Left hindlimb (tissue), 1 donor: ENCODE measurements at regions not wholly inside any gene's neighbourhood (a gene's known extent, or its start where the extent isn't known, plus 50 kb on each side); places are given as distances from the start of the nearest gene placed in this dataset.
"Not testable (repeated sequence)": the region's sequence is repeated elsewhere in the genome, so short reads cannot be mapped to it uniquely, and the experiment has no call there.

Experiments
- DNase-seq: peaks from one replicate; pipeline ENCODE4 v3.0.0-alpha.2; 2018

DNA sequence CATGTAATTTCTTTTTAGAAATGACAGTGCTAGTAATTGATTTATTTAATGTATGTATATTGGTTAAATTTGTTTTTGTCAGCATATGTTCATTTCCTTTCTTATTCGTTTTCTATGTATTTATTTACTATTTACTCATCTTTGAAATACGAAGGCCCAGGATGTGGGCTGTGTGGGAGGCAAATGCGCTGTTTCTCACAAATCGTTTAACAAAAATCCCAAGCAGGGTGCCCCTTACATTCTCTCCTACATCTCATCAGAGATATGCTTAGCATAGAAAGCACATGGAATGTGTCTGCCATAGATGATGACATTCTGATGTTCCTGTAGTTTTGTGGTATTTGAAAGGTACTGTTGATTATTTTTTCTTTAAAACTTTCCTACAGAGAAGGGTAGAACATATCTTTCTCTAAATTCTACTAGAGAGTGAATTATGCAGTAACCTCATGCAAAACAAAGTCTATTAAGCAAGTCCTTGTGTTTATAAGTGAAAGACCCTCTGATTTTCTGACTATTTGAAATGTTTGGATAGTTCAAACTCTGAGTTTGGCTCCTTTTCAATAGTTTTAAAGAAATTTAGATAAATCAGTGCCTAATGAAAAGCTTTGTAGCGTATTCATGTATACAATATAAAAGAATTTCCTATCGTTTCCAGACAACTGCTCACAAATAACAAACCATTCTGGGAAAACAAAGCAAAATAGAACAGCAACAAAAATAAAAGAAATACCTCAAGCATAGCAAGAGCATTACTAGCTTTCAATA is 111.1 kb upstream of the VGLL3 start:
- DNase-seq, result no peak

DNA sequence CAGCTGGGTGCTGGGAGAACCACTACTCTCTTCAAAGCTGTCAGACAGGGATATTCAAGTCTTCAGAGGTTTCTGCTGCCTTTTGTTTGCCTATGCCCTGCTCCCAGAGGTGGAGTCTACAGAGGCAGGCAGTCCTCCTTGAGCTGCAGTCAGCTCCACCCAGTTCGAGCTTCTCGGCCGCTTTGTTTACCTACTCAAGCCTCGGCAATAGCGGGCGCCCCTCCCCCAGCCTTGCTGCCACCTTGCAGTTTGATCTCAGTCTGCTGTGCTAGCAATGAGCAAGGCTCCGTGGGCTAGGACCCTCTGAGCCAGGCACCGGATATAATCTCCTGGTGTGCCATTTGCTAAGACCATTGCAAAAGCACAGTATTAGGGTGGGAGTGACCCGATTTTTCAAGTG is 106.8 kb upstream of the VGLL3 start:
- DNase-seq, result not testable (repeated sequence)

DNA sequence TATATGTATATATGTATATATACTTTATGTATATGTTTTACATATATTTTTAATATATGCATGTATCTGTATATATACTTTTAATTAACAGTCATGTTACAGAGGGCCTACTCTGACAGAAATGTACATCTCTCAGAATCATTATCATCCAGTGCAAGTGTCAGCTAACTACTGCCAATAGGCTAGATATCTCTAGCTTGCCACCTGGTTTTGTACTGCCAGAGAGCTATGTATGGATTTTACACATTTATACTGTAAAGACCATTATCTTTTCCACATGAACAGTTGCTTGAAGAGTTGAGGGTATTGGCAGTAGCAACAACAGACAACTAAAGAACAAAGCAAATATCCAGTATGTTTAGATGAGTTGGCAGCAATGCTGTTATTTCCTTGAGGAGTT is 99.7 kb upstream of the VGLL3 start:
- DNase-seq, result no peak

DNA sequence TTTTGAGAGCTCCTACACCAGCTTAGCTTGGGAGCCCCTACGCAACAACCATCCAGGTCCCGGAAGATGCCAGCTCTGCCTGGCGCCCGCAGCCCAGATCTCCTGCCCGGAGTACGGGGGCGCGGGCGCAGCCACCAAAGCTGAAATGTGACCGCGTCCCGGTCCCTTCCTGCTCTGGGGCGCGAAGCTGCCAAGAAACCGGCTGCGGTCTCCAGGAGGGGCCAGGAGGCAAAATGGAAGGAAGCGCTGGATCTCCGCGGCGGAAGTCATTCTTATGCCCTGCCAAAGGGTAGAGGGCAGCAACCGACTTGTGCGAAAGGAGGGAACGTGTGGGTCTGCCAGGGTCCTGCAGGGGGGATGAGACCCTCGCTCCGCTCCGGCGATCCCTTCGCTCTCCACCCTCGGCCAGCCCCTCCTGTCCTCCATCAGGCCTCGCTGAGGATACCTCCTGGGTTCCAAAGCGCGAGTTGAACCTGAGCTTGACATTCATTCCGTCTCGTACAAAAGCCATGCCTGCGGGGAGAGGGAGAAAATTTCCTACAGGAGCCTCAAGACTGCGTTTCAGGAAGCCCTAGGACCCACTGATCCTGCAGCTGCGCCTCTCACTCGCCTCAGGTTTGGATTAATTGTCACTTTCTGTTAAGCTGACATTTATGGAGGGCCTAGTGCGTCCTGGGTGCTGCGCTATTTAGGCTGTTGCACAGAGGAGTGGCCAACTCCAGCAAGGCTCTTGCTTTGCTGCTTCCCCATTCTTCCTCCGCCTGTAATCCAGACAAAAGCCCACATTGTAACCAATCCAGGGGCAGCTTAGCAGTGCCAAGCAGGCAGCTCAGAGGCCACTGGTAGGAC is 98.3 kb upstream of the VGLL3 start:
- peak; percentile 83 for DNase-seq

DNA sequence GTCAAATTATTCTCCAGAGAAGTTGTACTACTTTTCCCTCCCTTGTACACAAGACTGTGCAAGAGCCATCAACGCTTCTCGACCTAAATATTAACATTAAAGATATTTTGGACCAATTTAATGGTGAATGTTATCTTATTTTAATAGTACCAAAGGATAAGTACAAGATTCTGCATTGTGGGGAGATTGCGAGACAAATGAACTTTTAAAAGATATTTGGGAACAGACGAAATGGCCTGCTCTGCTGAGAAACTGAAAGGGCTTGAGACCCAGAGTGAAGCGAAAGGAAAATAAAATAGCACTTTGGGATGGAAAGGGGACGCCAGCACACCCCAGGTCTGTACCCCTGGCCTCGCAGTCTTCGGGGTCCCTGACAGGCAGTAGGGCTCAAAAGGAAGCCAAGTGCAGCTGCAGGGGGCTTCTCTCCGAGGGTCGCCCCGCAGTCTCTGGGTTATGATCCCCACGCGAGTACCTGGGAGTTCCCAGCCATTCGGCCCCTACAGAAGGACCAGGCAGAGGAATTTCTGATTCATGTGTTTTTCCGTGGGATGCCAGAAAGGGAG is 97.6 kb upstream of the VGLL3 start:
- DNase-seq, result no peak

DNA sequence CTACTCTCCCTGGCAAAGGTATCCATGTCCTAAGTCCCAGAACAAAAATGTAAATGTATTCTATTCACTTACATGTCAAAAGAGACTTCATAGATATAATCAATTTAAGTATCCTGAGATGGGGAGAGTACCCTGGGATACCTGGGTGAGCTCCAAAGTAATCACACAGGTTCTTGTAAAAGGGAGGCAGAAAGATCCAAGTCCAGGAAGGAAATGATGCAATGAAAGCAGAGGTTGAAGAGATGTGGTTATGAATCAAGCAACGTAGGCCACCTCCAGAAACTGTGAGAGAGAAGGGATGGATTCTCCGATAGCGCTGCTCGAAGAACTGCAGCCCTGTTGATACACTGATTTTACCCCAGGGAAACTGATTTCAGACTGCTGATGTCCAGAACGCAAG is 93.9 kb upstream of the VGLL3 start:
- no peak for DNase-seq

DNA sequence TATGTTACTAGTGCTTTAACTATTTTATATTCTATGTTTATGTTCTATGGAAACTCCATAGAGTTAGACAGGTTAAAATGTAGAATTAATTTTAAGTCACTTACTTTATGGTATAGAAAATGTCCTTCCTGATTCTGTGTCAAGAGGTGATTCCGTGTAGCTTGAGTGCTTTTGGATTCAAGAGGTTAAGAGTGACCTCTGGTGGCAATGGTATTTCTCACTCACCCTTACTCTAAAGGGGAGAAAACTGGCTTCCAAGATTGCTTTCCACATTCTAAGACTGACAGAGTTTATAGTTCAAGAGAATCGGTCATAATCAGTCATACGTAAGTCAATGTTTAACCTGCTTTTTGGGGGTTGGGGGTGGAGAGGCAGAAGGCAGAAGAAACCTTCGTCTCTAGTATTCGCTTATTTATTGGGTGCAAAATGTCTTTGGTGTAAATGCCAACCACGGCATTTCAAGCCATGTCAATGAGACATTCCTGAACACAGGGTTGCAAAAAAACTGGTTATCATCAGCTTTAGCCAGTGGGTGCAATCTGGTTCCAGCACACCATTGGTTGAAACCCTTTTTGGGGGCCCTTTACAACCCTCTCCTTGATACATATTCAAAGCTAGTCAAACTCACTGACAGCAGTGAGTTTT is 92.0 kb upstream of the VGLL3 start:
- no peak for DNase-seq

DNA sequence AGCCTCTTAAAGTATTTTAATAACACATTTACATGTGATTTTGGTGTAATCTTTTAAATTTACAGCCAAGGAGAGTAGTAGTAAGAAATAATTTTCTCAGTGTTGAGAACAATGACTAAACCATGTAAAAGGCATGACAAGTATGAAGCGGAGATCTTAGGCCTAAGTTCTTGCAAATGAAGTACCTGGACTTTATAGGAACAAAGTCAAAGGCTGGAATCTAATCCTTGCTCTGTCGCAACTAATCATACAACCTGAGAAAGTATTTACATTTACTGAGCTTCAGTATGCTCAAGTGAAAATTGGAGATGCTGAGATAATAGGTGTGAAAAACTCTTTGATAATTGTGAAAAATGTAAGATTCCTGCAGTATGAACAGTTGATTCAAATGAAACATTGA is 86.4 kb upstream of the VGLL3 start:
- no peak for DNase-seq

DNA sequence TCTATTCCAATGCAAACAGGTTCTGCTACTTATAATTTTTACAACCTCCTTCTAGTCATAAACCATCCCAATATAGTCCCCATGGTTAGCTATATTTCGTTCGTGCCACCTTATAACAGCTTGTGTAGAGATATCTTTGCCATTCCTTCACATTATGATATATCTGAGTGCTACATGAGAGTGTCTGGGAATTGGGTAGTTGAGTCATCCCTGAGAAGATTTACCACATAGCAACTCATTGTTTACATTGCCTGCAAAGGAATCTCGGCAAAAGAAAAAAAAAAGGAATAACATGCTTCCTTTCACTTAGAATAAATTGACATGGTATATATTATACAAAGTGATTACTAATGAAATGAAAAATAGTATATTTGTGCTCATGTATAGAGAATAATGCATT is 86.0 kb upstream of the VGLL3 start:
- no peak for DNase-seq

DNA sequence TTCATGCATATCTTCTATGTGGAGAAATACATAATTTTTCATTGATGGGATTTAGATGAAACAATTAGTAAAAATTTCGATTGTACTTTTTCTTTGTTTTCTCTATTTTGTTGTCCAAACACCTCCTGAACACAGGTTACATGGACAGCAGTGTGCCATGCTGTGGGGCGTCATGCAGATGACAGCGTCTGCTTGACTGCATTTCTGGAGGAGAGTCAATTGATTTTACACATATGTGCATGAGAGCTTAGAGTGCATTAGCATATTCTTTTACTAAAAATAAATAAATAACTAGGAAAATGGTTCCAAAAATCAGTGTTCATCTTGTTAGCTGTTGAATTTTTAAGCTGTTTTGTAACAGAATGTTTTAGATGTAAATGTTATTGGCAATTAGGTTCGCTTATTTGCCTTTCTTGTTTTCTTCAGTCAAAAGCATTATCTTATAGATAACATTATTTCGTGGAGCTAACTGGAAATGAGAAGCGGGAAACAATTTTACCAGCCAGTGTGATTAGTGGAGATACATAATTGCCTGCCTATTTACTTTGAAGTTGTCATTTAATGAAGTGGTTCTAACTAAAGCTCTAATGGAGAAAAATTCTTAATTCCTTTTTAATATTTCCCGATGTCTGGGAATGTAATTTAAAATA is 82.7 kb upstream of the VGLL3 start:
- DNase-seq, result no peak

DNA sequence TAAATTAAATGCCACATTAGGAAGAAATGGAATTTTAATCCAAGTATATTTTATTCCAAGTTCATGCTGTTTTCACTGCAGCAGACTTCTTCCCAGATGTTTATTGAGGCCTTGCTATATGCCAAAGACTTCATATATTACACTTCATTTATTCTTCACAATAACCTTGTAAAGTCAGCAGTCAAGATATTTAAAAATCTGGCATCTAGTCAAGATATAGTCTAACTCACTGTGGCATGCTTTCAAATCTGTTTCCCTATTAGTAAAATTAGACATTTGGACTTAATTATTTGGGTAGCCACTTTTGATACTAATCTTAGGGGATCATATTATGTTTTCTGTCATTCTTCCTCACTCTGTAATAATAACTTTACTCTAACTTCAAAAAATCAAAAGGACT is 81.5 kb upstream of the VGLL3 start:
- no peak for DNase-seq

DNA sequence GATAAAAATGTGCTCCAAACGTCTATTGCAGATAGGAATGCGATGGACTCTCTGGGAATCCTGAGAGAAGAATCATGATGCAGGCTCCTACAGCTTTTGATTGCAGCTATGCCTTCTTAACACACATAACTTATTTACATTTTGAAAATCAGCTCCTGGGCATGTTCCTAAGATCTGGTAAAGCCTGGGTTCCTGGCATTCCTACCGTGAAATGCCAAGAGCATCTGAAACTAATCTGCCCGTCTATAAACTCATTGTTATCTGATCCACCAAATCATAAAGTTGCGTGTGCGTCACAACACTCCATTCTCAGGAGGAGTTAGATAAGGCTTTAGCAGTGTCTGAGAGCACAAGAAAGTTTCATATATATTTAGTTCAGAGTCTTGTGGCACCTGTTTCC is 79.0 kb upstream of the VGLL3 start:
- no peak for DNase-seq

DNA sequence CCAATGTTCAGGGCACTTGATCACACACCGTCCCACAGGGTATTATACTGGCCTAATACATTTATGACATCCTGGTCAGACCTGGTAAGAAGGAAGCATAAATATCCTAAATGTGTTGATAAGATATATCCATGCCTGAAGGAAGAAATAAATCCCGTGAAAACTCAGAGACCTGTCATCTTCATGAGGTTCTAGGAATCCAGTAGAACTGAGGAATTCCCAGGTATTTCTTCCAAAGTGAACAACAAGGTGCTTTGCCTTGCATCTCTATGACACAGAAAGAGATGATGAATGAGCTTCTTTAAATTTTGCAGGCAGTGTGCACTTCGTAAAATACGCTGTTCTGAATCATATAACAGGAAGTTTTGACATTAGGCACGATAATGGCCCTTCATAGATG is 78.1 kb upstream of the VGLL3 start:
- no peak for DNase-seq

DNA sequence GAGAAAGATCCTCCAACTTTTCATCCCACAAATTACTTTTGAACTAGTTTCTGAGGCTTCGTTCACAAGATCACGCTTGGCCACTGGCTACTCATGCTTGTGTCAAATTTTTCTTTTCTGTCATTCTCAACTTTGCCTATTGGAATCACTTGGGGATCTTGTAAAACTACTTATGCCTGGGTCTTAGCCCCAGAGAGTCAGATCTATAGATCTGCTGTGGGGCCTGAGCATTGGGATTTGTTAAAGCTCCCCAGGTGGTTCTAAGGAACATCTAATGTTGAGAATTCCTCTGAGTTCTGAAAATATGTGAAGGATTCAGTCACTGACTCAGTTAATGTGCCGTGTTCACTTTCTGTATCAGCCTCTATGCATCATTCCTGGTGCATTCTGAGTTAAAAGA is 71.7 kb upstream of the VGLL3 start:
- DNase-seq, result no peak

DNA sequence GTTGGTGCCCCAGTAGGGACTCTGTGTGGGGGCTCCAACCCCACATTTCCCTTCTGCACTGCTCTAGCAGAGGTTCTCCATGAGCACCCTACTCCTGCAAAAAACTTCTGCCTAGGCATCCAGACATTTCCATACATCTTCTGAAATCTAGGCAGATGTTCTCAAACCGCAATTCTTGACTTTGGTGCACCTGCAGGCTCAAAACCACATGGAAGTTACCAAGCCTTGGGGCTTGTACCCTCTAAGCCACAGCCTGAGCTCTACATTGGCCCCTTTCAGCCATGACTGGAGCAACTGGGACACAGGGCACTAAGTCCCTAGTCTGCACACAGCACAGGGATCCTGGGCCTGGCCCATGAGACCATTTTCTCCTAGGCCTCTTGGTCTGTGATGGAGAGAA is 66.5 kb upstream of the VGLL3 start:
- DNase-seq, result no peak

DNA sequence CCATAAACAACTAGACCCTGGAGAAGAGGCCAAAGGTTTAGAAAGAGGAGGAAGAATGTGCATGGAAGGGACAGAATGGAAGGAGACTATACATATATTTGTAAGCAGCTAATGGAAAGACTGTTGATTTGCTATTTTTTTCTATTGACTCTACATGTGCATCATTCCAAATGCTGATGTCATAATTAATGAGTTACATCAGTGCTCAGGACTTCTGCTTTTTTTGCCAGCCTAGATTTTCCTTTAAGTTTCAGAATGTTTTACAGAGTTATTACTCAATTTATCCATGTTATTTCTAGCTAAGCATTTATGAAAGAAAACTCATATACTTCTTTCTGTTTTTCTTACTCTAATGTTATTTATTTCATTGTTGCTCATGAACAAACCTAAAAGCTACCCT is 62.6 kb upstream of the VGLL3 start:
- DNase-seq, result no peak

DNA sequence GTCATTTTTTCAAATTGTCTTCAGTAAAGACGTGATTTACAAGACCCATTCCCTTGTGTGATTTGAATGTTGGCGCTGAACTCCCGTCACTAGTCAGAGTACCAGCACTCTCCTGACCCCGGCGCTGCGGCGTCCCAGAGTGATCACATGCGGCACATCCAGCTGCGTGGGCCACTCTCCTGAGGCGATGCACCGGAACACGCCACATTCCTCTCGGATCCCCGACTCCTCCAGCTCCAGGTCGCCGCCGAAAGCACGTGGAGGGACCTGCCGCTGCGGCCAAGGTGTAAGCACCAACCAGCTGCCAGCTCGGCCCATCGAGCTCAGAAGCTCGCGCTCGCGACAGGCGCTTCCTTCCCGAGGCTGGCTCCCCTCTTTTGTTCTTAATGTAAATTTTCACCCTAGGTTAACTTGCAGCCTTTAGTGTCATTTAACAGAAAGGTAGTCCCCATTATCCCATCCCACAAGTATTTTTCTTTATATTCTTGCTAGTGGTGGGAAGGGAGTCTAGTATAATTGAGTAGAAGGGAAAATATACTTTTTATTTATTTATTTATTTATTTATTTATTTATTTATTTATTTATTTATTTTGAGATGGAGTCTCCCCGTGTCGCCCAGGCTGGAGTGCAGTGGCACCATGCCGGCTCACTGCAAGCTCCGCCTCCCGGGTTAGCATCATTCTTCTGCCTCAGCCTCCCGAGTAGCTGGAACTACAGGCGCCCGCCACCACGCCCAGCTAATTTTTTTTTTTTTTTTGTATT is 61.7 kb upstream of the VGLL3 start:
- DNase-seq, result no peak

DNA sequence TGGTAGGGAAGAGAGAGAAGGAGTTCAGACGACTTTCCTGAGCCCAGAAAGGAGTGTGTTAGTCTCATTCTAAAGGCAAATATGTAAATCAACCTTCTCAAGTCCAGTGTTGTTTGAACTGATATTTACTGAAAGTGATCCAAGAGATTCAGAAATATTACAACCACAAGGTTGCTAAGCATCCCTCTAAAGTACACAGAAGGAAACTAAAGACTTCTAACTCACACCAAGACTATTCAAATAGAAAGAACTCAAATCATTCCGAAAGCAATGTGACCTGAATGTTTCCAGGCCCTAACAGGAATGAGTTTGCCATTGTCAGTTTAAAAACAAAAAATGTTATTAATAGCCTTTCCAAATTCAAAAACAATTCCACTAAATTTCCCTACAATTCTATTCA is 56.9 kb upstream of the VGLL3 start:
- DNase-seq, result no peak

DNA sequence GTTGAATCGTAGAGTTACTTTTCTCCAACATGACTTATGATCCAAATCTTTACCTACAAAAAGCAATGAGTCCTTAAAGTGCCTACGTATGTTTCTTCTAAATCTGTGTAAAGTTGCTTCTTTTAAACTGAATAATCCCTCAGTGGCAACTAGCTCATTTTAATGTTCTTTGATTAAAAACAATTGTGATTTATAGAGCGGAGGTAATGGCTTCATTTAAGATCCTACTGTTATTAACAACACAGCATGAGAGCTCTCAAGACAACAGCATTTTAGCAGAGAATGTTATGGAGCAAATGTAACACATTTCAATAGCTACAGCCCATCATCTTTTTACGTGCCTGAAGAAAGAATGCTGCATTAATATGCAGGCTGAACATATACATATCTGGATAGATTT is 55.3 kb upstream of the VGLL3 start:
- DNase-seq, result no peak

DNA sequence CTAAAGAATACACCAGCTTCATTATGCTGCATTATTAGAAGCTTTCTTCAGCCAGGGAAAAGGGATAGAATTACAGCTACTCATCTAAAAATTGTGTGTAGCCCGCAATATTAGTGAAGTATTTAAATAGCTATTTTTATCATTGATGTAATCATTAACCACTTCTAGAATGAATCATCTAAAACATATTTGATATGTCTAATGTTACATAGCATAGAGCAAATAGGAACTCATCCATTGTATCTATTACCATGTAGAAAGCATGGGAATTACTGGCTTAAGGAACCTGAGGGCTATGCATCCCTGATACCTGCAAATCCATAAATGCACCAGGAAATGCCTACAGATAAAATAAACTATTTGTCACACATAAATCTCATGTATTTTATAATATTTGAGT is 54.5 kb upstream of the VGLL3 start:
- no peak for DNase-seq

DNA sequence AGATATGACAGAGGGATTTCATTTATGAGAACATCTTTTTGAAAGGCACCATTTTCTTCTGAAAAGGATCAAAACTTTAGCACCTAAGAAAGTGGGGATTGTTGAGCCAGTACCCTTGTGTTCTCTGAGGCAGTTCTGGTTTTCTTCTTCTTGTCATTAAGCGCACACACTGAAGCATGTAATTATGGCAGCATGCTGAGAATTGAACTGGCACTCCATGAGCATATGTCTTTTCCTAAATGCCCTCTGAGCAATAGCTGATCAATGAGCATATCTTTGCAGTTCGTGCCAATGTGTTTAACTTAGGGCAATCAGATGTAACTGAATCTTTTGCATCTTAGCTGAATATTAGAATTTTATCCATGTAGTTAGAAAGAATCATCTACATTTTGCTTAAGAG is 53.9 kb upstream of the VGLL3 start:
- no peak for DNase-seq

DNA sequence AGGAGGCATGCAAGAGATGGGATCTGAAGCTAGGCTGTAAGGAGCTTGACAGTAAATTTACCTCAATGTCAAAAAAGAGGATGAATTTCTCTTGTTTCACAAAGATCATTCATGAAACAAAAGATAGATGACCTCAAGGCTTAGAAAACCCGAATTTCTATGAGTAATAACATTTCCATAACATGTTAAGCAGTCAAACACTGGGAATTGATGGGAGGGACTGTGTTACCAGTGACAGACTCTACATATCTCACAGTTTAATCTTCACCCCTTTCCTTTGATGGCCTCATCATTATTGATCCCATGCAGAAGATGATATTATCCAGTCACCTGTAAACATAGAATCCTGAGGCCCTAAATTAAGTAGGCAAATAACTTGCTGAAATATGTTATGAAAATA is 53.5 kb upstream of the VGLL3 start:
- DNase-seq, result no peak
